ENCODE measurements at regions not wholly inside any gene's neighbourhood (a gene's known extent, or its start where the extent isn't known, plus 50 kb on each side); places are given as distances from the start of the nearest gene placed in this dataset.

GRCh38 chr4:85381968-85382367 is 93.0 kb upstream of the ARHGAP24 start:
- H3K9ac ChIP-seq (ENCODE audit: low read depth, low read length) = no peak overlapping the region
- no peaks in the 10 kb centered on the region for H3K4me1 ChIP-seq (ENCODE audit: insufficient read depth, low read length)
- no peaks in the 10 kb centered on the region for H3K36me3 ChIP-seq (ENCODE audit: insufficient read depth, low read length)
- H3K9me3 ChIP-seq (ENCODE audit: control insufficient read depth, insufficient read depth, low read length) = no peaks in the 10 kb centered on the region

GRCh38 chr4:85391071-85391470 is 83.9 kb upstream of the ARHGAP24 start:
- H3K36me3 ChIP-seq (ENCODE audit: insufficient read depth, low read length) = no peaks in the 10 kb centered on the region
- H3K9me3 ChIP-seq (ENCODE audit: control insufficient read depth, insufficient read depth, low read length) = no peaks in the 10 kb centered on the region
- no peaks in the 10 kb centered on the region for H3K4me1 ChIP-seq (ENCODE audit: insufficient read depth, low read length)
- no peak overlapping the region for H3K9ac ChIP-seq (ENCODE audit: low read depth, low read length)

GRCh38 chr4:85391589-85392410 is 83.2 kb upstream of the ARHGAP24 start:
- no peak overlapping the region for H3K9ac ChIP-seq (ENCODE audit: low read depth, low read length)
- no peaks in the 10 kb centered on the region for H3K4me1 ChIP-seq (ENCODE audit: insufficient read depth, low read length)
- no peaks in the 10 kb centered on the region for H3K36me3 ChIP-seq (ENCODE audit: insufficient read depth, low read length)
- no peaks in the 10 kb centered on the region for H3K9me3 ChIP-seq (ENCODE audit: control insufficient read depth, insufficient read depth, low read length)

DNA sequence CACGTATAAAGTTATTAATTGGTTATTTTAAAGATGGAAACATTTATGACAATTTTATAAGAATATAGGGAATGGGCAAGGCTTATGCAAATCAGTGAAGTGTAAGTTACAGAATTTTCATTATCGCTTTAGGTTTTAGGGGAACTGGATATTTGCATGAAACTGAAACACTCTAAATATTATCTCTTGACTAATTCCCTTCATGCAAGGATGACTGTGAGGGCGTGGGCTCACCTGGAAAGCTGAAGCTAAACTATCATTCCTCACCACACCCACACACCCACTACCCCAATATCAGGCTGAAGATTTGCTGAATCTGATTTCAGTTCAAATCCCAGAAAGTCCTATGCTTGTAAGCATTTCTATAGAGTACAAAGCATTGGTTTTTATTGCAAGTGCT is 81.7 kb upstream of the ARHGAP24 start:
- H3K9me3 ChIP-seq (ENCODE audit: control insufficient read depth, insufficient read depth, low read length) = no peaks in the 10 kb centered on the region
- H3K36me3 ChIP-seq (ENCODE audit: insufficient read depth, low read length) = no peaks in the 10 kb centered on the region
- no peaks in the 10 kb centered on the region for H3K4me1 ChIP-seq (ENCODE audit: insufficient read depth, low read length)
- H3K9ac ChIP-seq (ENCODE audit: low read depth, low read length) = no peak overlapping the region

DNA sequence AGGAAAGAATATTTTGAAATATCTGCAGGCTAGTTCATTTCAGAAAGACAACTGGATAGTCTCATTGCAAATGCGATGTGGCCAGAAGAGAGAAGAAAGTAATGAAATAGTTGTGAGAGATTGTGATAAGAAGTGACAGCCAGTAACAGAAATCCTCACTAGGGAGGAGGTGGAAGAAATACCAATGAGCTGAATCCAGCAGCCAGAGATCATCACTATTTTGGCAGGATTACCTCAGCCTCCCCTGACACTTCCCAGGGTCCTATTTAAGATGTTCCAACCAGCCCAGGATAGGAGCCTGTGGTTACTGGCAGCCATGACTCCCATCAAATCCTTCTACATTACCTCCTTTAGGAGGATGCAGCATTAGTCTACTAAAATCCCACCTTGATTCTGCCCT is 76.7 kb upstream of the ARHGAP24 start:
- H3K9ac ChIP-seq (ENCODE audit: low read depth, low read length) = no peak overlapping the region
- no peaks in the 10 kb centered on the region for H3K4me1 ChIP-seq (ENCODE audit: insufficient read depth, low read length)
- no peaks in the 10 kb centered on the region for H3K9me3 ChIP-seq (ENCODE audit: control insufficient read depth, insufficient read depth, low read length)
- H3K36me3 ChIP-seq (ENCODE audit: insufficient read depth, low read length) = no peaks in the 10 kb centered on the region

DNA sequence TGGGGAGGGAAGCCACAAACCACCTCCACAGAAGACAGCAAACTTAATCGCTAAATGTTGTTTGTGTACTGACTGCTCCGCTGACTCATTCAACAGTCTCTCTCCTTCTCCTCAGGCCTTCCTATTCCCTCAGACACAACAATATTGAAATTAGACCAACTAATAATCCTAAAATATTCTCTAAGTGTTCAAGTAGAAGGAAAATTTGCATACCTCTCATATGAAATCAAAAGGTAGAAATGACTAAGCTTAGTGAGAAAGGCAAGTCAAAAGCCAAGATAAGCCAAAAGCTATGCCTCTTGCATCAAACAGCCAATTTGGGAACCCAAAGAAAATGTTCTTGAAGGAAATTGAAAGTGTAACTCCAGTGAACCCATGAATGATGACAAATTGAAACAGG is 75.7 kb upstream of the ARHGAP24 start:
- Histone ChIP-seq H3K9me3 (ENCODE audit: control insufficient read depth, insufficient read depth, low read length) (no peaks in the 10 kb centered on the region), H3K4me1 (ENCODE audit: insufficient read depth, low read length) (no peaks in the 10 kb centered on the region), H3K36me3 (ENCODE audit: insufficient read depth, low read length) (no peaks in the 10 kb centered on the region), H3K9ac (ENCODE audit: low read depth, low read length) (no peak overlapping the region)

- no peaks in the 10 kb centered on the region for H3K4me1 ChIP-seq (ENCODE audit: insufficient read depth, low read length)
- no peaks in the 10 kb centered on the region for H3K36me3 ChIP-seq (ENCODE audit: insufficient read depth, low read length)
- no peak overlapping the region for H3K9ac ChIP-seq (ENCODE audit: low read depth, low read length)
- H3K9me3 ChIP-seq (ENCODE audit: control insufficient read depth, insufficient read depth, low read length) = no peaks in the 10 kb centered on the region
Measured at GRCh38 chr4:85402371-85402770, 72.6 kb upstream of the ARHGAP24 start.

DNA sequence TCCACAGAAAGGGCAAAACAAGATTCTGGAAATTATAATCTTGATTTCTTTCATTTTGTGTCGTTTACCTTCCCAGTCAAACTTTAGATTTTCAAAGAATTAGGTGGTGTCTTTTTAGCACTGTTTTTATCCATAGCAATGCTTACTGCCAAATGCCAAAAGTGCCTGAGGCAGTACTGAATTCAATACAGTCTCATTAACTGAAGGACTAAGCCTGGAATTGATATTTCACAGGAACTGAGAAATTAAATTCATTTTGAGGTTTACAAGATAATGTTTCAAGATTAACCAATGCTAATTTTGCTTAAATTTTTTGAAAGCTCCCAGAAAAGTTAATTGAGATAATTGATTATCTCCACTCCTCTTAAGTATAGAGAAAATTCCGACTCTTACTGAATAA is 68.8 kb upstream of the ARHGAP24 start:
- no peaks in the 10 kb centered on the region for H3K4me1 ChIP-seq (ENCODE audit: insufficient read depth, low read length)
- H3K9ac ChIP-seq (ENCODE audit: low read depth, low read length) = no peak overlapping the region
- H3K36me3 ChIP-seq (ENCODE audit: insufficient read depth, low read length) = no peaks in the 10 kb centered on the region
- no peaks in the 10 kb centered on the region for H3K9me3 ChIP-seq (ENCODE audit: control insufficient read depth, insufficient read depth, low read length)

- Histone ChIP-seq H3K9ac (ENCODE audit: low read depth, low read length) (no peak overlapping the region), H3K36me3 (ENCODE audit: insufficient read depth, low read length) (no peaks in the 10 kb centered on the region), H3K9me3 (ENCODE audit: control insufficient read depth, insufficient read depth, low read length) (no peaks in the 10 kb centered on the region), H3K4me1 (ENCODE audit: insufficient read depth, low read length) (no peaks in the 10 kb centered on the region)
Measured at GRCh38 chr4:85407546-85407945, 67.4 kb upstream of the ARHGAP24 start.

GRCh38 chr4:85408301-85408700 is 66.6 kb upstream of the ARHGAP24 start:
- no peaks in the 10 kb centered on the region for H3K4me1 ChIP-seq (ENCODE audit: insufficient read depth, low read length)
- no peaks in the 10 kb centered on the region for H3K9me3 ChIP-seq (ENCODE audit: control insufficient read depth, insufficient read depth, low read length)

GRCh38 chr4:85409251-85409650 is 65.7 kb upstream of the ARHGAP24 start:
- Histone ChIP-seq H3K9me3 (ENCODE audit: control insufficient read depth, insufficient read depth, low read length) (no peaks in the 10 kb centered on the region), H3K36me3 (ENCODE audit: insufficient read depth, low read length) (no peaks in the 10 kb centered on the region), H3K9ac (ENCODE audit: low read depth, low read length) (no peak overlapping the region), H3K4me1 (ENCODE audit: insufficient read depth, low read length) (no peaks in the 10 kb centered on the region)

More at GRCh38 chr4:85408301-85408700, 66.6 kb upstream of the ARHGAP24 start:
- Histone ChIP-seq H3K36me3 (ENCODE audit: insufficient read depth, low read length) (no peaks in the 10 kb centered on the region), H3K9ac (ENCODE audit: low read depth, low read length) (no peak overlapping the region)

- H3K36me3 ChIP-seq (ENCODE audit: insufficient read depth, low read length) = no peaks in the 10 kb centered on the region
- H3K9me3 ChIP-seq (ENCODE audit: control insufficient read depth, insufficient read depth, low read length) = no peaks in the 10 kb centered on the region
- no peak overlapping the region for H3K9ac ChIP-seq (ENCODE audit: low read depth, low read length)
- no peaks in the 10 kb centered on the region for H3K4me1 ChIP-seq (ENCODE audit: insufficient read depth, low read length)
Measured at GRCh38 chr4:85411386-85411785, 63.6 kb upstream of the ARHGAP24 start.

DNA sequence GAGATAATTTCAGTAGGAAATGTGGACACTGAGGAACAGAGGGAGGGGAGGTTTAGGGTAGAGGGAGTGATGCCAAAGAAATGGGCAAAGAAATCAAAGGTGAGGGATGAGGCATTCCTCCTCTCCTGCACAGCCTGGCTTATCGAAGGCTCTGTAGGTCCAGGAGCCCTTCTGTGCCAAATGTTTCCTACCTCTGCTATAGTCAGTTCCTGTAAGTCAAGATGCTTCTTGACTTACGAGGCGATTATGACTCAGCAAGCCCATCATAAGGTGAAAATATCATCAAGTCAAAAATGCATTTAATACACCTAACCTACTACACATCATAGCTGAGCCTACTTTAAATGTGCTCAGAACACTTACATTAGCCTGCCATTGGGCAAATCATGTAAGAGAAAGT is 60.0 kb upstream of the ARHGAP24 start:
- Histone ChIP-seq H3K9ac (ENCODE audit: low read depth, low read length) (no peak overlapping the region), H3K4me1 (ENCODE audit: insufficient read depth, low read length) (no peaks in the 10 kb centered on the region), H3K36me3 (ENCODE audit: insufficient read depth, low read length) (no peaks in the 10 kb centered on the region), H3K9me3 (ENCODE audit: control insufficient read depth, insufficient read depth, low read length) (no peaks in the 10 kb centered on the region)

GRCh38 chr4:85416094-85416493 is 58.9 kb upstream of the ARHGAP24 start:
- Histone ChIP-seq H3K9me3 (ENCODE audit: control insufficient read depth, insufficient read depth, low read length) (no peaks in the 10 kb centered on the region), H3K4me1 (ENCODE audit: insufficient read depth, low read length) (no peaks in the 10 kb centered on the region), H3K36me3 (ENCODE audit: insufficient read depth, low read length) (no peaks in the 10 kb centered on the region), H3K9ac (ENCODE audit: low read depth, low read length) (no peak overlapping the region)

DNA sequence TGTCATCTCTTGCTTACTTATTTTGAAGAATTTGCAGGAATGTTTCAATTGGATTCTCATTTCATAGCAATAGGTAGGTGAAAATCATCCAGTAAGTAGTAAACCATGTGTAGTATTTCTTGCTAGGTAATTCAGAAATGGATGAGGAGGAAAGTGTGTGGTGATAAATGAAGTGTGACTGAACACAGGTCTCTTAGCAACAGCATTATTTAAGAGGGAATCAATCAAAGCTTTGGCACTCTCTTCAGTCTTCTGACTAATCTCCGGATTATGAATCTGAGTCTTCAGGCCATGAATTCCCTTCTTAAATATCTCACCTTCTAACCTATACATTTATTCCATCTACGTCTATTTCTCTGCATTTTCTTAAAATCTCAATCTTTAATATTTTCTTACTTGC is 55.8 kb upstream of the ARHGAP24 start:
- H3K9me3 ChIP-seq (ENCODE audit: control insufficient read depth, insufficient read depth, low read length) = no peaks in the 10 kb centered on the region
- H3K36me3 ChIP-seq (ENCODE audit: insufficient read depth, low read length) = no peaks in the 10 kb centered on the region
- no peak overlapping the region for H3K9ac ChIP-seq (ENCODE audit: low read depth, low read length)
- no peaks in the 10 kb centered on the region for H3K4me1 ChIP-seq (ENCODE audit: insufficient read depth, low read length)
